PC-9 (cell line): ENCODE measurements at regions not wholly inside any gene's neighbourhood (a gene's known extent, or its start where the extent isn't known, plus 50 kb on each side); places are given as distances from the start of the nearest gene placed in this dataset.

ENCODE experiments used
- EZH2 ChIP-seq: fragments of 200-600 bp; sonication (generic); IDR thresholded peaks from 2 replicates; pipeline ENCODE4 v1.8.0; 2017; ENCODE audit warnings: antibody characterized with exemption, low read depth
- TF ChIP-seq, protein P1 (sequence below): fragments of 200-600 bp; sonication (generic); conservative IDR thresholded peaks from 2 replicates; pipeline ENCODE4 v1.6.1; 2017; ENCODE audit warnings: mixed run types, antibody characterized with exemption, mild to moderate bottlenecking, moderate library complexity

DNA sequence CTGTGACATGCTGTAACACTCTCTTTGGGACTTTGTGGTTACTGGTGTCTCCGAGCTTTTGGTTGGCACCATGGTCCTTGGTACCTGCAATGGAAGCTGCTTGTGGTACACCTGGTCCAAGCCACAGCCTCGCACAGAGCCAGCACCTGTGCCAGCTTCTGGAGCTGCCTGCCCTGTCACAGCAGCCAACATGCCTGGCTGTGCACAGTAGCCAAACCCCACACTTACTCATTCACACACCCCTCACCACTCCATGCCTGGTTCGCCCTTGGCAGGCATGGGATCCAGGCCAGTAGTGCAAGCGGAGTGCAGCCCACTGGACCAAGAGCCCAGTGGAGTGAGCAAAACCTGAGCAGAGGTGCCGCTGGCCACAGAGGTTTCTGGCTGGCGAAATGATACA lies 459.9 kb downstream of the TBC1D32 start:
- TF ChIP-seq, protein P1, sequence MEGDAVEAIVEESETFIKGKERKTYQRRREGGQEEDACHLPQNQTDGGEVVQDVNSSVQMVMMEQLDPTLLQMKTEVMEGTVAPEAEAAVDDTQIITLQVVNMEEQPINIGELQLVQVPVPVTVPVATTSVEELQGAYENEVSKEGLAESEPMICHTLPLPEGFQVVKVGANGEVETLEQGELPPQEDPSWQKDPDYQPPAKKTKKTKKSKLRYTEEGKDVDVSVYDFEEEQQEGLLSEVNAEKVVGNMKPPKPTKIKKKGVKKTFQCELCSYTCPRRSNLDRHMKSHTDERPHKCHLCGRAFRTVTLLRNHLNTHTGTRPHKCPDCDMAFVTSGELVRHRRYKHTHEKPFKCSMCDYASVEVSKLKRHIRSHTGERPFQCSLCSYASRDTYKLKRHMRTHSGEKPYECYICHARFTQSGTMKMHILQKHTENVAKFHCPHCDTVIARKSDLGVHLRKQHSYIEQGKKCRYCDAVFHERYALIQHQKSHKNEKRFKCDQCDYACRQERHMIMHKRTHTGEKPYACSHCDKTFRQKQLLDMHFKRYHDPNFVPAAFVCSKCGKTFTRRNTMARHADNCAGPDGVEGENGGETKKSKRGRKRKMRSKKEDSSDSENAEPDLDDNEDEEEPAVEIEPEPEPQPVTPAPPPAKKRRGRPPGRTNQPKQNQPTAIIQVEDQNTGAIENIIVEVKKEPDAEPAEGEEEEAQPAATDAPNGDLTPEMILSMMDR = no peak
- no peak for TF ChIP-seq EZH2
